ENCODE measurements at regions not wholly inside any gene's neighbourhood (a gene's known extent, or its start where the extent isn't known, plus 50 kb on each side); places are given as distances from the start of the nearest gene placed in this dataset.

DNA sequence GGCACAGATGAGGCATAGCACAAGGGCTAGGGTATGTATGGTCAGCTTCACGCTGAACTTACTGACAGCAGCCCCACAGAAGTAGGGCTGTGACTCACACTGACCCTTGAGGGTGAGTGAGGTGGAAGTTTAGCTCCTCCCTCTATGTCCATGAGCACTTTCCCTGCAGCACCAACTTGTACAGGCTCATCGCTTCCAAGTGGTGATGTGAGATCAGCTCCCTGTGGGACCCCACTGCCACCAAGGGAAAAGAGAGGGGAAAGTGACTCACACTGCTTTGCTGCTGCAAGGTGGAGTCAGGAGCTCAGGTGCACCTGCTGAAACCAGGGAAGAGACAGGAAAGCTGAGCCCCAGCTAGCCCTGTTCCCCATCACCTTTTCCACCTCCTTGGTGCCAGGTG, 91.5 kb downstream of the TEX51 start:
- no peak for DNase-seq (ENCODE audit: low read depth in 1 of 2, low spot score in 1 of 2)

DNA sequence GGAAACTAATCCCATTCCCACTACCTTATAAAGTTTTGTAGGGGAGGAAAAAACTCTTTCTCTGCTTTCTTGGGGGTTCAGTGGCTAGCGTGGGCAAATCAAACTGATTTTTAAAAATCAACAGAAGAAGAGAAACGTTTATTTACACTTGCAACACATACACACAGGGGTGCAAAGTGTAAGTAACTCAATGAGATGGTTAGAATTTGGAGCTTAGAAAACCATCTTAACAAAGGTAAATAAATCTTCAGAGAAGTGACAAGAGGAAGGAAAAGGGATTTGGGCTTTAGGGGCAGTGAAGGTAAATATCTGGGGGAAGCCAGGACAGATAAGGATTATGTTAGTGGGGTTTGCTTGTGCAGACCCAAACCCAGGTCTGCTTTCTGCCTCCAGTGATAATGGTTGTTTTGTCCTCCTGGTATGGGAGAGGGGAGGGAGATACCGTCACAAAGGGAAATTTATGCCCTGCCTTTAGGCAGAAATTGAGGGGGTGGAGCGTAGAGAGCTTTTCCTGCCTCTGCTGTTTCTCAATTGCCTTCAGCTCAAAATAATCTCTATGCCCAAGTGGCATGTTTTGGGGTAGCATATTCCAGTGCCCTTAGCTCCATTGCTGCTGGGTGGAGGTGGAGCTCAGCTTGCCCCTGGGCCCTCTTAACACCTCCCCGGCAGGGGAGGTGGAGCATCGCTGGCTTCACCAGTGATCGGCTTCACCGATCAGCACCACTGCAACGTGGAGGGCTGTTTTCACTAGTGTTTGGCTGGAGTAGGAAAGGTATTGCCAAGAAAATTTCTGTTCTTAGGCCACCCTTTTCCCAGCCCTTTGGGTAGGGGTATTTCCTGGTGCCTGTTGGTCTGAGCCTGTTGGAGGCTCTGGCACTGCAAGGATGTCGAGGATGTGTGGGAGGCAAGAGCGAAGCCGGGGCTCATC, 92.2 kb downstream of the TEX51 start:
- no peak for DNase-seq (ENCODE audit: low read depth in 1 of 2, low spot score in 1 of 2)

DNA sequence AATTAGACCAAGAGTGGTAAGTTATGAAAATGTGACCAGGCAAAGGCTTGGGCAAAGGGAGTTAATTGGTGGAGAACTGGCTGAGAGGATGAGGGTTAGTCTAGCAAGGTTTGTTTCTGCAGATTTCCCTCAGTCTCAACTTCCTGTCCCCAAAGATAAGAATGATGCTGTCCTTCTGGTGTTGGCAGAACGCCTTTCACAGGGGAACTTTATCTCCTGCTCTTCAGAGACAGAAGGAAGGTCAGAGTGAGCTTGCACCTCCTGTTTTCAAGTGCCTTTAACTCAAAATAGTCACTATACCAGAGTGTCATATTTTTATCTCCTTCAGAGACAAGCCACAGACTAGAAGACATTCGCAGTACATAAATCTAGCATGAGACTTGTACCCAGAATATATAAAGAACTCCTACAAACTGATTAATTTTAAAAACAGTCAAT, 95.7 kb downstream of the TEX51 start:
- DNase-seq (ENCODE audit: low read depth in 1 of 2, low spot score in 1 of 2): no peak

DNA sequence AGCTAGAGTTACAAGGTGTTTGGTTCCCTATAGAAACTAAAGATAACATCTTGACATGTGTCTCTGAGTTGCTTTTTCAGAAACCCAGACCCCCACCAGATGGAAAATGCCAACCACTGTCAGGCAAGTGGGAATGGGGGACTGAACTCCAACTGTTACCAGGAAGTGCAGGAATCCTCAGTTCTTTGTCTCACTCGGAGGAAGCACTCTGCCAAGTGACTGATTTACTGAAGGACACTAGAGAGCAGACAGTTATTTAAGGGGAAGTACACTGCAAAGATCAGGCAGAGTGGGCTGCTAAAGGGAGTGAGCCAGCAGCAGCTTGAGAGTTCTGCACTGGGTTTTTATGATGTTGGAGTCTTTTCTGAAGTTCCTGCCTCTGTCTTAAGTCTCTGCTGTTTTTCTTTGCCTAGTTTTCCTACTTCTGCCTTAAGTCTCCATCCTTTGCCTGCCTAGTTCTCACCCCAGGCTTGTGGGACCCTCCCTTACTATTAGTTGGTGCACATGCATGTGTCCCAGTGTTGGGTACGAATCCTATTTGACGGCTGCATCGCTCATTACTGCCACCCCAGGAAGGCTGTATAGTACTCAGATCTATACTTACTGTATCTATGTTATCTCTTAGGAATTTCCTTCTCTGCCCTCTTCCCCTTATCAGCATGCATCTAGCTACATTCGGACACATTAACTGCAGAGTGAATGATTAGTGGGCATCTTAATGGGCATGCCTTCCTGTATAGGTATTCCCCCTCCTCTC, 97.1 kb downstream of the TEX51 start:
- no peak for DNase-seq (ENCODE audit: low read depth in 1 of 2, low spot score in 1 of 2)

DNA sequence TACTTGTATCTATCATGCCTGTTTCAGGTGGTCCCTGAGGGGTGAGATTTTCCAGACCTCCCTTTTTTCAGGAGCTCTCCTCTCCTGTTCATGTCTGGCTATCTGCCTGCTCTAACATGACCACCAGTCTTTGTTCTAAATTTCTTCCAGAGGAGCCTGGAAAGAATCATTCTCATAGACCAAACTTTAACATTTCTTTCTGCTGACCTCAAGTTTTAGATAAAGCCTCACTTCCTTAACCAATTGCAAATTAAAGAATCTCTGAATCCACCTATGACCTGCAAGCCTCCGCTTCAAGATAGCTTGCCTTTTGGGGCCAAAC, 97.6 kb downstream of the TEX51 start:
- no peak for DNase-seq (ENCODE audit: low read depth in 1 of 2, low spot score in 1 of 2)
